NCI-H82 treated with DMSO at 0.1 percent for 48 hours (cell line): ENCODE measurements at regions not wholly inside any gene's neighbourhood (a gene's known extent, or its start where the extent isn't known, plus 50 kb on each side); places are given as distances from the start of the nearest gene placed in this dataset.

Experiments used
- DNase-seq: peaks from one replicate; lab custom pipeline; 2025; ENCODE audit not compliant: unreplicated experiment; lab: John Stamatoyannopoulos, UW

GRCh38 chr10:35728341-35728740 lies 86.2 kb upstream of the FZD8 start:
- no peak for DNase-seq

GRCh38 chr10:35726846-35727245 lies 84.8 kb upstream of the FZD8 start:
- DNase-seq = no peak

- DNase-seq = no peak
These were observed 81.9 kb upstream of the FZD8 start for GRCh38 chr10:35723992-35724391.

GRCh38 chr10:35723059-35723458 lies 81.0 kb upstream of the FZD8 start:
- DNase-seq = no peak

- DNase-seq = no peak
These were observed 80.5 kb upstream of the FZD8 start for GRCh38 chr10:35722636-35723035.

- no peak for DNase-seq
These were observed 80.1 kb upstream of the FZD8 start for GRCh38 chr10:35722226-35722625.

- no peak for DNase-seq
These were observed 78.3 kb upstream of the FZD8 start for GRCh38 chr10:35720366-35720765.

GRCh38 chr10:35716776-35717175 lies 74.7 kb upstream of the FZD8 start:
- DNase-seq = no peak

GRCh38 chr10:35712486-35712885 lies 70.4 kb upstream of the FZD8 start:
- no peak for DNase-seq

GRCh38 chr10:35711615-35712411 lies 69.7 kb upstream of the FZD8 start:
- no peak for DNase-seq

- no peak for DNase-seq
These were observed 65.7 kb upstream of the FZD8 start for GRCh38 chr10:35707642-35708425.

GRCh38 chr10:35706959-35707358 lies 64.9 kb upstream of the FZD8 start:
- DNase-seq = no peak

- DNase-seq = no peak
These were observed 63.6 kb upstream of the FZD8 start for GRCh38 chr10:35705671-35706070.

- DNase-seq = no peak
These were observed 63.0 kb upstream of the FZD8 start for GRCh38 chr10:35705051-35705450.

- no peak for DNase-seq
These were observed 62.3 kb upstream of the FZD8 start for GRCh38 chr10:35704401-35704800.

- DNase-seq = no peak
These were observed 58.4 kb upstream of the FZD8 start for GRCh38 chr10:35700487-35700882.

GRCh38 chr10:35699848-35700486 lies 57.9 kb upstream of the FZD8 start:
- DNase-seq = no peak

GRCh38 chr10:35696392-35697287 lies 54.5 kb upstream of the FZD8 start:
- DNase-seq = no peak

GRCh38 chr10:35693800-35694199 lies 51.7 kb upstream of the FZD8 start:
- no peak for DNase-seq
